HCT116 (cell line): ENCODE measurements at regions not wholly inside any gene's neighbourhood (a gene's known extent, or its start where the extent isn't known, plus 50 kb on each side); places are given as distances from the start of the nearest gene placed in this dataset.

Source experiments
- CTCF ChIP-seq, 3 experiments: fragments of 200-600 bp in 1 of 3; sonication (generic) in 1 of 3; IDR thresholded peaks in 2 of 3; conservative IDR thresholded peaks in 1 of 3; 2 replicates each; pipeline ENCODE4 v1.5.1; 2012 to 2017; ENCODE audit warnings: low read depth in 2 of 3, low read length in 2 of 3, antibody characterized with exemption in 1 of 3, borderline replicate concordance in 1 of 3, control low read depth in 1 of 3, mild to moderate bottlenecking in 1 of 3, mixed read lengths in 1 of 3, mixed run types in 1 of 3, moderate library complexity in 1 of 3; ENCODE audit not compliant: insufficient read depth in 1 of 3
- POLR2A ChIP-seq: IDR thresholded peaks from 2 replicates; pipeline ENCODE4 v1.7.0; 2011; ENCODE audit warnings: borderline replicate concordance; ENCODE audit not compliant: insufficient read depth, insufficient read length; ENCODE audit errors: extremely low read depth
- RAD21 ChIP-seq: IDR thresholded peaks from 2 replicates; pipeline ENCODE4 v1.6.1; 2012; ENCODE audit warnings: low read depth, mild to moderate bottlenecking
- YY1 ChIP-seq: IDR thresholded peaks from 2 replicates; pipeline ENCODE4 v1.6.1; 2011; ENCODE audit warnings: low read length, low read depth, moderate library complexity, mild to moderate bottlenecking; ENCODE audit not compliant: insufficient replicate concordance; ENCODE audit errors: extremely low read depth

GRCh38 chr13:75220861-75221260, 261.1 kb downstream of the TBC1D4 start:
- TF ChIP-seq RAD21 (no peak), POLR2A (no peak), YY1 (no peak), CTCF (IDR thresholded peaks at IDR 0.05 in 2 of 3, conservative IDR thresholded peaks at IDR 0.05 in 1 of 3; ENCODE audit: borderline replicate concordance in 1 of 3, insufficient read depth in 1 of 3, low read depth in 2 of 3, low read length in 2 of 3) (no peak)
